GM10266 (cell line): ENCODE measurements at regions not wholly inside any gene's neighbourhood (a gene's known extent, or its start where the extent isn't known, plus 50 kb on each side); places are given as distances from the start of the nearest gene placed in this dataset.
"Not testable (repeated sequence)": the region's sequence is repeated elsewhere in the genome, so short reads cannot be mapped to it uniquely, and the experiment has no call there.

Source experiments
- DNase-seq: peaks from one replicate; pipeline ENCODE4 v3.0.0; 2012; ENCODE audit errors: extremely low spot score
- TF ChIP-seq, protein P1 (sequence below): IDR thresholded peaks from 2 replicates; pipeline ENCODE4 v1.5.1; 2012; ENCODE audit warnings: mild to moderate bottlenecking, low read depth; ENCODE audit not compliant: control insufficient read depth, insufficient read depth; ENCODE audit errors: missing control alignments

DNA sequence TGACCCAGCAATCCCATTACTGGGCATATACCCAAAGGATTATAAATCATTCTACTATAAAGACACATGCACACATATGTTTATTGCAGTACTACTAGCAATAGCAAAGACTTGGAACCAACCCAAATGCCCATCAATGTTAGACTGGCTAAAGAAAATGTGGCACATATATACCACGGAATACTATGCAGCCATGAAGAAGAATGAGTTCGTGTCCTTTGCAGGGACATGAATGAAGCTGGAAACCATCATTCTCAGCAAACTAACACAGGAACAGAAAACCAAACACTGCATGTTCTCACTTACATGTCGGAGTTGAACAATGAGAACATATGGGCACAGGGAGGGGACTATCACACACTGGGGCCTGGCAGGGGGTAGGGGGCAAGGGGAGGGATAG is 183.0 kb downstream of the HACE1 start:
- DNase-seq: not testable (repeated sequence)

DNA sequence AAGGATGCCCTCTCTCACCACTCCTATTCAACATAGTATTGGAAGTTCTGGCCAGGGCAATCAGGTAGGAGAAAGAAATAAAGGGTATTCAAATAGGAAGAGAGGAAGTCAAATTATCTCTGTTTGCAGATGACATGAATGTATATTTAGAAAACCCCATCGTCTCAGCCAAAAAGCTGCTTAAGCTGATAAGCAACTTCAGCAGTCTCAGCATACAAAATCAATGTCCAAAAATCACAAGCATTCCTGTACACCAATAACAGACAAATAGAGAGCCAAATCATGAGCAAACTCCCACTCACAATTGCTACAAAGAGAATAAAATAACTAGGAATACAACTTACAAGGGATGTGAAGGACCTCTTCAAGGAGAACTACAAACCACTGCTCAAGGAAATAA is 184.6 kb downstream of the HACE1 start:
- not testable (repeated sequence) for DNase-seq

DNA sequence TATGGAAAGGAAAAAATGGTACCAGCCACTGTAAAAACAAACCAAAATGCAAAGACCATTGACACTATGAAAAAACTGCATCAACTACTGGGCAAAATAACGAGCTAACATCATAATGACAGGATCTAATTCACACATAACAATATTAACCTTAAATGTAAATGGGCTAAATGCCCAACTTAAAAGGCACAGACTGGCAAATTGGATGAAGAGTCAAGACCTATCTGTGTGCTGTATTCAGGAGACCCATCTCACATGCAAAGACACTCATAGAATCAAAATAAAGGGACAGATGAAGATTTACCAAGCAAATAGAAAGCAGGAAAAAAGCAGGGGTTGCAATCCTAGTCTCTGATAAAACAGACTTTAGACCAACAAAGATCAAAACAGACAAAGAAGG is 186.6 kb downstream of the HACE1 start:
- DNase-seq: not testable (repeated sequence)

DNA sequence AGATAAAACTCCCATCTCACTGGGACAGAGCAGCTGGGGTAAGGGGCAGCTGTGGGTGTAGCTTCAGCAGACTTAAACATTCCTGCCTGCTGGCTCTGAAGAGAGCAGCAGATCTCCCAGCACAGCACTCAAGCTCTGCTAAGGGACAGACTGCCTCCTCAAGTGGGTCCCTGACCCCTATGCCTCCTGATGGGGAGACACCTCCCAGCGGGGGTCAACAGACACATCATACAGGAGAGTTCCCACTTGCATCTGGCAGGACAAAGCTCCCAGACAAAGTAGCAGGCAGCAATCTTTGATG is 188.2 kb downstream of the HACE1 start:
- DNase-seq: not testable (repeated sequence)

DNA sequence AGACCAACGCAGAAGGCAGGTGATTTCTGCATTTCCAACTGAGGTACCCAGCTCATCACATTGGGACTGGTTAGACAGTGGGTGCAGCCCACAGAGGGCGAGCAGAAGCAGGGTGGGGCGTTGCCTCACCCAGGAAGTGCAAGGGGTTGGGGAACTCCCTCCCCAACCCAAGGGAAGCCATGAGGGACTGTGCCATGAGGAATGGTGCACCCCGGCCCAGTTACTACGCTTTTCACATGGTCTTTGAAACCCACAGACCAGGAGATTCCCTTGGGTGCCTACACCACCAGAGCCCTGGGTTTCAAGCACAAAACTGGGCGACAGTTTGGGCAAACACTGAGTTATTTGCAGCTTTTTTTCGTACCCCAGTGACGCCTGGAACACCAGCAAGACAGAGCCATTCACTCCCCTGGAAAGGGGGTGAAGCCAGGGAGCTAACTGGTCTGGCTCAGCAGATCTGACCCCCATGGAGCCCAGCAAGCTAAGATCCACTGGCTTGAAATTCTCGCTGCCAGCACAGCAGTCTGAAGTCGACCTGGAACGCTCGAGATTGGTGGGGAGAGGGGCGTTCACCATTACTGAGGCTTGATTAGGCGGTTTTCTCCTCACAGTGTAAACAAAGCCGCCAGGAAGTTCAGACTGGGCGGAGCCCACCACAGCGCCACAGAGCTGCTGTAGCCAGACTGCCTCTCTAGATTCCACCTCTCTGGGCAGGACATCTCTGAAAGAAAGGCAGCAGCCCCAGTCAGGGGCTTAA is 188.7 kb downstream of the HACE1 start:
- DNase-seq: not testable (repeated sequence)

DNA sequence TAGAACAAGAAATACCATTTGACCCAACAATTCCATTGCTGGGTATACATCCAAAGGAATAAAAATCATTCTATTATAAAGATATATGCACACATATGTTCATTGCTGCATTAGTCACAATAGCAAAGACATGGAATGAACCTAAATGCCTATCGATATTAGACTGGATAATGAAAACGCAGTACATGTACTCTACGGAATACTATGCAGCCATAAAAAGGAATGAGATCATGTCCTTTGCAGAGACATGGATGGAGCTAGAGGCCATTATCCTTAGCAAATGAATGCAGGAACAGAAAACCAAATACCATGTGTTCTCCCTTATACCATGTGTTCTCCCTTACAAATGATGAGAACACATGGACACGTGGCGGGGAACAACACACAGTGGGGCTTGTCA is 190.2 kb downstream of the HACE1 start:
- DNase-seq: no peak
- TF ChIP-seq, protein P1, sequence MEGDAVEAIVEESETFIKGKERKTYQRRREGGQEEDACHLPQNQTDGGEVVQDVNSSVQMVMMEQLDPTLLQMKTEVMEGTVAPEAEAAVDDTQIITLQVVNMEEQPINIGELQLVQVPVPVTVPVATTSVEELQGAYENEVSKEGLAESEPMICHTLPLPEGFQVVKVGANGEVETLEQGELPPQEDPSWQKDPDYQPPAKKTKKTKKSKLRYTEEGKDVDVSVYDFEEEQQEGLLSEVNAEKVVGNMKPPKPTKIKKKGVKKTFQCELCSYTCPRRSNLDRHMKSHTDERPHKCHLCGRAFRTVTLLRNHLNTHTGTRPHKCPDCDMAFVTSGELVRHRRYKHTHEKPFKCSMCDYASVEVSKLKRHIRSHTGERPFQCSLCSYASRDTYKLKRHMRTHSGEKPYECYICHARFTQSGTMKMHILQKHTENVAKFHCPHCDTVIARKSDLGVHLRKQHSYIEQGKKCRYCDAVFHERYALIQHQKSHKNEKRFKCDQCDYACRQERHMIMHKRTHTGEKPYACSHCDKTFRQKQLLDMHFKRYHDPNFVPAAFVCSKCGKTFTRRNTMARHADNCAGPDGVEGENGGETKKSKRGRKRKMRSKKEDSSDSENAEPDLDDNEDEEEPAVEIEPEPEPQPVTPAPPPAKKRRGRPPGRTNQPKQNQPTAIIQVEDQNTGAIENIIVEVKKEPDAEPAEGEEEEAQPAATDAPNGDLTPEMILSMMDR: no peak

DNA sequence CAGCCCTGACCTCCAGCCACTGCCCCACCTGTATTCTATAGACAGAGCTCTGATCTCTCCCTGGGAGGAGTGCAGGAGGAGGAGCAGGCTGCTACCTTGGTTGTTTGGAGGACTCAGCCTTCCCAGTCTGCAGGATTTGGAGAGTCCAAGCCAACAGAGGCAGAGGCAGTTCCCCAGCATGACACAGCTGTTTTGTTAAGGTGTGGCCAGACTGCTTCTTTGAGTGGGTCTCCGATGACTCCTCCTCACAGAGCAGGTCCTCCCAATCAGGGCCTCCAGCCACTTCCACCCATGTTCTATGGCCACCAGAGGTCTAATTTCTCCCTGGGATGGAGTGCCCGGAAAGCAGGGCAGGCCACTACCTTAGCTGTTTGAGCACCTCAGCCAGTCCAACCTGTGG is 203.5 kb downstream of the HACE1 start:
- TF ChIP-seq, protein P1: no peak
- no peak for DNase-seq

DNA sequence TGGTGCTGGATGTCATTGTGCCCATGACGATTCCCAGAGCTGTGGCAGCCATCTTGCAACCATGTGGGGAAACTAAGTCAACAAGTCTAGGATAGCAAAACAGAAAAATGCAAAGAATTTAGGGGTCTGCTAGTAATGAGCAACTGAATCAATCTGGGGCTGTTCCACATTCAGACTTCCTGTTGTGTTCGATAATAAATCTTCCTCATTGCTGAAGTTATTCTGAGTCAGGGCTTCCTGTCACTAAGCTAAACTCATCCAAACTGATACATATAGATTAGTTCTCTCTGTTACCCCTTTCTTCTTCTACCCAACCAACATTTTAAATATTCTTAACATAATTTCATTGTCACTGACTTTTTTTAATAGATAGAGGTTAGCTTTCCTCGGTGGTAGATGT is 205.9 kb downstream of the HACE1 start:
- TF ChIP-seq, protein P1: no peak
- DNase-seq: no peak

DNA sequence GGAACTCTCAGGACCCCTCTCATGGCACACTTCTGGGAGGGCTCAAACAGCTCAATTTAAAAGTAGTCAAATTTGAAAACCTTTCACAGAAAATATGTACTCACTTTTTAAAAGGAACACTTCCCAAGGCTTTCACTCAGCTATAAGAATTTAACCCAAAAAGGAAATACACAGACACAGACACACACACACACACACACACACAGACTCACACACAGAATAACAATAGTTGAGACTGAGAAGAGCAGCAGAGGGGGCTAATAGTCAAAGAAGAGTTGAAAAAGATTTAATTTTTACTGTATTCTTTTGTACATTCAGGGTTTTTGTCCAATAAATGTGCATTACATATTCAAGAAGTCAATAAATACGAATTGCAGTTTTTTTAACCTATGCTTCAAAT is 211.4 kb downstream of the HACE1 start:
- TF ChIP-seq, protein P1: no peak

DNA sequence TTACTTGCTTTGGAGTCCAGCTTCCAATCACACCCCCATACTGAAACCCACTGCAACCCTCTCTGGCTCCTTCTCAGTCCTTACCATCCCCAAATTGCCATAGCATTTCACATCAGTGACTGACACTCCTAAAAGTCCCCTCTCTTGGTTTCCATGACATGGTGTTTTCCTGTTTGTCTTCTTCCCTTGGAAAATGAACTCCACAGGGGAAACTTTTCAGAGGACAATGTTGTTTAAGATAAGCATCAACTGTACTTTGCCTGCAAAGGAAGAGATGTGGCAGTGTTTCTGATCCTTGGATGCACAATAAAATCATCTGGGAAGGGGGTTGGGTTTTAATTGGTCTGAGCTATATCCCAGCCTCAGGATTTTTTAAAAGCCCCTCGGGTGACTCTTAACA is 214.9 kb downstream of the HACE1 start:
- DNase-seq: no peak
- TF ChIP-seq, protein P1: no peak

More for the DNA sequence above, 211.4 kb downstream of the HACE1 start:
- no peak for DNase-seq
